Ovary (tissue), 7 donors: ENCODE measurements at regions not wholly inside any gene's neighbourhood (a gene's known extent, or its start where the extent isn't known, plus 50 kb on each side); places are given as distances from the start of the nearest gene placed in this dataset.

Experiments used
- DNase-seq, 5 donors: peaks; one replicate each; pipeline ENCODE4 v3.0.0-alpha.2; 2019 to 2020
- H3K27ac ChIP-seq, 2 donors: fragments of 200-600 bp; one replicate each; pipeline versions ENCODE4 v1.5.1 to v1.8.0; 2019 to 2022
- H3K27me3 ChIP-seq: fragments of 200-600 bp; one replicate; pipeline ENCODE4 v1.8.0; 2022
- H3K36me3 ChIP-seq: fragments of 200-600 bp; sonication (generic); one replicate; pipeline ENCODE4 v1.5.1; 2019
- H3K4me1 ChIP-seq: one replicate; pipeline ENCODE4 v1.8.1; 2013; ENCODE audit warnings: mild to moderate bottlenecking, moderate library complexity; ENCODE audit not compliant: insufficient read depth
- H3K4me3 ChIP-seq: fragments of 200-600 bp; sonication (generic); one replicate; pipeline ENCODE4 v1.5.1; 2017
- H3K9me3 ChIP-seq, 2 donors: fragments of 200-600 bp in 1 of 2; sonication (generic) in 1 of 2; one replicate each; pipeline versions ENCODE4 v1.5.1 to v1.8.1; 2013 to 2019; ENCODE audit warnings: mild to moderate bottlenecking in 1 of 2, moderate library complexity in 1 of 2
- EP300 ChIP-seq: sonication (generic); formaldehyde crosslinking; IDR thresholded peaks from one replicate; pipeline ENCODE4 v1.6.1; 2017; ENCODE audit warnings: antibody characterized with exemption
- POLR2A ChIP-seq: fragments of 450-650 bp; IDR thresholded peaks from one replicate; pipeline ENCODE4 v1.6.1; 2017; ENCODE audit warnings: antibody characterized with exemption, mild to moderate bottlenecking, moderate library complexity
- WGBS, 3 donors: extraction: QIAGEN DNeasy Blood & Tissue Kit in 1 of 3; methylation state at CpG; one replicate each; pipeline versions ENCODE4 v1.1.5 to v1.1.7; 2013 to 2017; 5-methylcytosine and 5-hydroxymethylcytosine counted together
- intact Hi-C, 4 donors: fragments of 100-400 bp; cut with DNase I; formaldehyde crosslinking; loops; one replicate each; pipeline versions ENCODE4 v1.11.0 to v1.15.1; 2022 to 2023
- TF ChIP-seq, protein P1 (sequence below), 3 donors: fragments of 450-650 bp in 2 of 3; fragments of 200-600 bp in 1 of 3; IDR thresholded peaks; one replicate each; pipeline versions ENCODE4 v1.5.1 to v1.8.0; 2016 to 2022; ENCODE audit warnings: antibody characterized with exemption in 3 of 3, mild to moderate bottlenecking in 1 of 3
- donor health status: DM: no; HTN: no; CAD: no; lungs with moderate emphysema.
- donor health status: DM: no; HTN: no; CAD: no.
- donor health status: Bipolar disorder and iron deficiency.
- donor health status: DM: no; HTN: no; CAD: no.
- donor health status: DM: yes; HTN: yes; CAD: no.

DNA sequence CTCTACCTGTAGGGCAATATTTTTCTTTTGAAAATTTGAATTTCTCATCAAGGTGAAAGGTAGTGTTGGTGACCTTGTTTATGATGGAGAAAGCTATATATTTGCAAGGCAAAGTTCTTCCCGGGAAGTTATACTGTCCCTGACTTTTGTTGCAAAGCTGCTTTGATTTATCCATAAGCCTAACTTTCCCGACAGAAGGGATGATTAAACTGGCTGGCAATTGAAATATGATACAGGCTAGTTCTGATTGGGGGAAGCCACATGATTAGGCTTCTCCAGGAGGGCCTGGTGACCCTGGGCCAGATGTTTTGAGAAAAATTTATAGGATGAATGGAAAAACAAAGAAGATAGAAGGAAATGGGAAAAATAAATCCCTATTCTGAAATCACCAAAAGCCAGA, 215.5 kb downstream of the ACTR3B start:
- H3K27me3 ChIP-seq, result no peaks in the 10 kb centered on the region
- WGBS, 3 donors, result 3 to 12% (median 4%) methylated on average over 2 of the region's 2 CpGs
- H3K9me3 ChIP-seq, result no peaks in the 10 kb centered on the region
- no peak for DNase-seq
- no peak for TF ChIP-seq EP300
- TF ChIP-seq, protein P1, sequence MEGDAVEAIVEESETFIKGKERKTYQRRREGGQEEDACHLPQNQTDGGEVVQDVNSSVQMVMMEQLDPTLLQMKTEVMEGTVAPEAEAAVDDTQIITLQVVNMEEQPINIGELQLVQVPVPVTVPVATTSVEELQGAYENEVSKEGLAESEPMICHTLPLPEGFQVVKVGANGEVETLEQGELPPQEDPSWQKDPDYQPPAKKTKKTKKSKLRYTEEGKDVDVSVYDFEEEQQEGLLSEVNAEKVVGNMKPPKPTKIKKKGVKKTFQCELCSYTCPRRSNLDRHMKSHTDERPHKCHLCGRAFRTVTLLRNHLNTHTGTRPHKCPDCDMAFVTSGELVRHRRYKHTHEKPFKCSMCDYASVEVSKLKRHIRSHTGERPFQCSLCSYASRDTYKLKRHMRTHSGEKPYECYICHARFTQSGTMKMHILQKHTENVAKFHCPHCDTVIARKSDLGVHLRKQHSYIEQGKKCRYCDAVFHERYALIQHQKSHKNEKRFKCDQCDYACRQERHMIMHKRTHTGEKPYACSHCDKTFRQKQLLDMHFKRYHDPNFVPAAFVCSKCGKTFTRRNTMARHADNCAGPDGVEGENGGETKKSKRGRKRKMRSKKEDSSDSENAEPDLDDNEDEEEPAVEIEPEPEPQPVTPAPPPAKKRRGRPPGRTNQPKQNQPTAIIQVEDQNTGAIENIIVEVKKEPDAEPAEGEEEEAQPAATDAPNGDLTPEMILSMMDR (IDR thresholded peaks at IDR 0.05), result no peak
- no peak for TF ChIP-seq POLR2A
- peaks cover 18% of the 10 kb centered on the region for H3K4me1 ChIP-seq
- H3K27ac ChIP-seq, result no peak overlapping the region
- no peak overlapping the region for H3K4me3 ChIP-seq
- intact Hi-C loops, result no loop called here
- no peaks in the 10 kb centered on the region for H3K36me3 ChIP-seq

DNA sequence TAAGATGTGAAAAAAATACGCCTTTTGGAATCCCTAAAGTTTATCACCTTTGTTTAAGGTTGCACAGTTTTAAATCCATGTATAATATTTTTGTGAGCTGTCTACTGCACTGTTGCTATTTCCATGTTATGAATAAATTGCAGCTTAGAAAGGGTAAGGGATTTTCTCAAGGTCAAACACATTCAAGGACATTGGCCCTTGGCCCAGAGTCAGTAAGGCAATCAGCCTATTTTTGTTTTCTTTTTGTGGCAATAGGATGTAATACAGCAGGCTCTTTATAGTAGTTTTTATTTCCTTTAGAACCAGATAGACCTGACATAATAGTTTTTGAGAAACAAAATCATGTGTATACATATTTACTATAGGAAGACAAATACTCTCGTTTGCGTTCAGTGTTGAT, 219.8 kb downstream of the ACTR3B start:
- 2 to 16% (median 4%) methylated on average over 3 of the region's 3 CpGs for WGBS, 3 donors
- TF ChIP-seq POLR2A (no peak), EP300 (no peak)
- TF ChIP-seq, protein P1 (IDR thresholded peaks at IDR 0.05), result no peak
- no peak overlapping the region for H3K4me3 ChIP-seq
- intact Hi-C loops, result no loop called here
- no peak overlapping the region for H3K27ac ChIP-seq
- H3K9me3 ChIP-seq, result no peaks in the 10 kb centered on the region
- DNase-seq, result peak; percentile 37 to 57 (median 45)
- no peaks in the 10 kb centered on the region for H3K27me3 ChIP-seq
- no peaks in the 10 kb centered on the region for H3K36me3 ChIP-seq
- H3K4me1 ChIP-seq, result peaks cover 20% of the 10 kb centered on the region

DNA sequence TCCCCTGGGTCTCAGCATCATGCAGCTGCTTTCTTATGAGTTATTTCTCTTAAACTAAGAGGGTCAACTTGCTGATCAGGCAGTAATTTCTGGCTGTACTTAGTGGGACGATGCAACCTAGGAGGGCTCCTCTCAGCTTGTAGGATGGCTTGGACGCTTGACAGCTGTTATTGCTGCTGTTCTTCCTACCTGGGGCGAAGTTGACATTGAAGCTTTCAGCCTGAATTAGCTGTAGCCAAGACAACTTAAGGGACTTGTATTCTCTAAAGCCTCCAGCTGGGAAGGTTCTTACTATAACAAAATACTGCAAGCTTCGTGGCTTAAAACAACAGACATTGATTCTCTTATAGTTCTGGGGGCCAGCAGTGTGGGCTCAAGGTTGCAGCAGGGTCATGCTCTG, 224.9 kb downstream of the ACTR3B start:
- no peak for DNase-seq
- H3K4me3 ChIP-seq, result no peak overlapping the region
- H3K9me3 ChIP-seq, result no peaks in the 10 kb centered on the region
- H3K27ac ChIP-seq, result no peak overlapping the region
- H3K27me3 ChIP-seq, result no peaks in the 10 kb centered on the region
- TF ChIP-seq EP300 (no peak), POLR2A (no peak)
- TF ChIP-seq, protein P1 (IDR thresholded peaks at IDR 0.05), result no peak
- peaks cover 14% of the 10 kb centered on the region for H3K4me1 ChIP-seq
- intact Hi-C loops, result no loop called here
- no peaks in the 10 kb centered on the region for H3K36me3 ChIP-seq
- WGBS, 3 donors, result 19 to 21% (median 20%) methylated on average over 4 of the region's 4 CpGs

DNA sequence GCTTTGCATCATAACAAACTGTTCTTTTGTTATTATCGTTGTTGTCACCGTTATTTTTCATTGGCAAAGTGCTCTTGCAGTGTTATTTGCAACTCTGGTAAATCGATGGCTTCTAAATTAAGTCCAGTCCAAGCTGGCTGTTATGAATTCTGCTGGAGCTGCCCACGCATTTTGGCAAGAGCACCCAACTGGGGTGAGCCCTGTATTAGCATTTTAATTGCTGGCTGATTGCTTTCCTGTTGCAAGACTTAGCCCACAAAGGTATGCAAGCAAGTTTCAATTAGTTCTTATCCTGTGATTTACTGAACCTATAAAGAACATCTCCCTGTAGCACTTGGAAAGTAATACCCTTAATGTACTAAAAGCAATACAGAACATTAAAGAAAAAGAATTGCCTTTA, 226.8 kb downstream of the ACTR3B start:
- TF ChIP-seq, protein P1 (IDR thresholded peaks at IDR 0.05), result no peak
- Histone ChIP-seq H3K27me3 (no peaks in the 10 kb centered on the region), H3K9me3 (no peaks in the 10 kb centered on the region), H3K4me3 (no peak overlapping the region), H3K36me3 (no peaks in the 10 kb centered on the region), H3K4me1 (peaks cover 8% of the 10 kb centered on the region), H3K27ac (no peak overlapping the region)
- intact Hi-C loops, result no loop called here
- DNase-seq, result peak in 2 of 5 donors; percentile 19 to 46
- WGBS, 3 donors, result 3 to 8% (median 6%) methylated on average over 4 of the region's 4 CpGs

DNA sequence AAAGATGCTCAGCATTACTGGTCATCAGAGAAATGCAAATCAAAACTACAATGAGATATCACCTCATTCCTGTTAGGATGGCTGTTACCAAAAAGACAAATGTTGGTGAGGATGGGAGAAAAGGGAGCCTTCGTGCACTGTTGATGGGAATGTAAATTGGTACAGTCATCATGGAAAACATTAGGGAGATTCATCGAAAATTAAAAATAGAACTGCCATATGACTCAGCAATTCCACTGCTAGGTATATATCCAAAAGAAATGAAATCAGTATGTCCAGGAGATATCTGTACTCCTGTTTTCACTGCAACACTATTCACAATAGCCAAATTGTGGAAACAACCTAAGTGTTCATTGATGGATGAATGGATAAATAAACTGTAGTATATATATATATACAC, 228.1 kb downstream of the ACTR3B start:
- no peak for DNase-seq
- WGBS, 3 donors, result 78 to 88% (median 85%) methylated on average over 2 of the region's 2 CpGs
- intact Hi-C loops, result no loop called here
- Histone ChIP-seq H3K4me3 (no peak overlapping the region), H3K9me3 (no peaks in the 10 kb centered on the region), H3K27ac (no peak overlapping the region), H3K36me3 (no peaks in the 10 kb centered on the region), H3K4me1 (peaks cover 8% of the 10 kb centered on the region), H3K27me3 (no peaks in the 10 kb centered on the region)
- TF ChIP-seq EP300, result no peak
- TF ChIP-seq, protein P1 (IDR thresholded peaks at IDR 0.05), result no peak
- no peak for TF ChIP-seq POLR2A
